Endothelial cell of umbilical vein (primary cell): ENCODE measurements at regions not wholly inside any gene's neighbourhood (a gene's known extent, or its start where the extent isn't known, plus 50 kb on each side); places are given as distances from the start of the nearest gene placed in this dataset.

ENCODE experiments used
- BruUV-seq: library from RNA; stranded (reverse); fragments of 400-500 nt; replicated peaks from 2 replicates; lab custom pipeline; 2021; lab: Mats Ljungman, UMichigan
- CTCF ChIA-PET: fragments of 300-600, 350-600 bp; sonication (Branson Sonifier 250); formaldehyde crosslinking; loops from one replicate; lab custom pipeline; 2021; ENCODE audit warnings: antibody characterized with exemption, inconsistent platforms; lab: Charles Lee
- POLR2A ChIA-PET: fragments of 300-600, 350-600 bp; sonication (Branson Sonifier 250); formaldehyde crosslinking; loops from one replicate; lab custom pipeline; 2021; ENCODE audit warnings: antibody characterized with exemption, inconsistent platforms; lab: Charles Lee
- DNase-seq: peaks from one replicate; pipeline ENCODE4 v3.0.0-alpha.2; 2011; ENCODE audit warnings: low read depth, low spot score
- FAIRE-seq: peaks from 2 replicates; lab custom pipeline; 2011; peaks lifted over from hg19 to GRCh38; lab: Jason Lieb, UNC
- H2AFZ ChIP-seq: 2 replicates; pipeline ENCODE4 v1.6.0; 2012; ENCODE audit warnings: low read depth, low read length, control low read depth, inconsistent platforms
- H3K27ac ChIP-seq: 2 replicates; pipeline ENCODE4 v1.5.1; 2011; ENCODE audit warnings: low read depth, mild to moderate bottlenecking, control low read depth, low read length, moderate library complexity; ENCODE audit not compliant: insufficient read depth
- H3K27me3 ChIP-seq, 2 experiments: 2 replicates each; pipeline versions ENCODE4 v1.6.0 to v1.6.1; 2011; ENCODE audit warnings: low read length in 2 of 2, mixed read lengths in 1 of 2; ENCODE audit not compliant: control insufficient read depth in 2 of 2, insufficient read depth in 2 of 2
- H3K36me3 ChIP-seq, 2 experiments: 2 replicates in 1 of 2; 3 replicates in 1 of 2; pipeline ENCODE4 v1.5.1; 2011; ENCODE audit warnings: low read length in 2 of 2, mild to moderate bottlenecking in 1 of 2, moderate library complexity in 1 of 2; ENCODE audit not compliant: control insufficient read depth in 2 of 2, insufficient read depth in 2 of 2; ENCODE audit errors: extremely low read depth in 1 of 2
- H3K4me1 ChIP-seq: 3 replicates; pipeline ENCODE4 v1.5.1; 2011; ENCODE audit warnings: mild to moderate bottlenecking, low read length; ENCODE audit not compliant: control insufficient read depth, insufficient read depth; ENCODE audit errors: extremely low read depth
- H3K4me2 ChIP-seq: 2 replicates; pipeline ENCODE4 v1.6.1; 2011; ENCODE audit warnings: low read length, control low read depth, mixed read lengths; ENCODE audit not compliant: insufficient read depth
- H3K4me3 ChIP-seq, 3 experiments: fragments of 200-600 bp in 1 of 3; sonication (generic), shearing (Covaris generic) in 1 of 3; replicated peaks in 1 of 3; 2 replicates each; pipeline ENCODE4 v1.5.1; 2011 to 2016; ENCODE audit warnings: control low read depth in 3 of 3, low read length in 3 of 3, mild to moderate bottlenecking in 2 of 3, inconsistent platforms in 1 of 3, low read depth in 1 of 3, moderate library complexity in 1 of 3; ENCODE audit not compliant: insufficient read depth in 1 of 3
- H3K79me2 ChIP-seq: 2 replicates; pipeline ENCODE4 v1.6.0; 2012; ENCODE audit warnings: low read length, inconsistent platforms; ENCODE audit not compliant: control insufficient read depth, insufficient read depth
- H3K9ac ChIP-seq: replicated peaks from 2 replicates; pipeline ENCODE3; 2011; ENCODE audit warnings: low read length, control low read depth; ENCODE audit not compliant: insufficient read depth; ENCODE audit errors: extremely low read depth
- H3K9me1 ChIP-seq: replicated peaks from 3 replicates; pipeline ENCODE4 v1.6.0; 2011; ENCODE audit warnings: mild to moderate bottlenecking, low read length; ENCODE audit not compliant: control insufficient read depth, insufficient read depth; ENCODE audit errors: extremely low read depth
- H3K9me3 ChIP-seq: replicated peaks from 2 replicates; pipeline ENCODE4 v1.5.1; 2012; ENCODE audit warnings: low read length, inconsistent platforms; ENCODE audit not compliant: control insufficient read depth, insufficient read depth
- H4K20me1 ChIP-seq: replicated peaks from 2 replicates; pipeline ENCODE3; 2011; ENCODE audit warnings: mild to moderate bottlenecking, low read length; ENCODE audit not compliant: control insufficient read depth, insufficient read depth; ENCODE audit errors: extremely low read depth
- EZH2 ChIP-seq: IDR thresholded peaks from 2 replicates; pipeline ENCODE4 v1.6.1; 2012; ENCODE audit warnings: borderline replicate concordance, low read depth, mild to moderate bottlenecking, moderate library complexity, low read length, inconsistent platforms; ENCODE audit not compliant: severe bottlenecking
- FOS ChIP-seq: IDR thresholded peaks from 2 replicates; pipeline ENCODE4 v1.6.1; 2011; ENCODE audit warnings: mild to moderate bottlenecking, low read length, moderate library complexity, borderline replicate concordance; ENCODE audit not compliant: insufficient read depth
- GATA2 ChIP-seq: IDR thresholded peaks from 2 replicates; pipeline ENCODE4 v1.7.0; 2011; ENCODE audit warnings: low read depth, mild to moderate bottlenecking, moderate library complexity, mixed read lengths, low read length; ENCODE audit not compliant: insufficient read length, insufficient read depth
- MYC ChIP-seq: IDR thresholded peaks from one replicate; pipeline ENCODE4 v1.6.1; 2011; ENCODE audit warnings: mild to moderate bottlenecking, low read depth, low read length
- POLR2AphosphoS5 ChIP-seq: IDR thresholded peaks from 2 replicates; pipeline ENCODE4 v1.6.1; 2012; ENCODE audit warnings: low read depth, mild to moderate bottlenecking, control low read depth, low read length, moderate library complexity; ENCODE audit not compliant: insufficient read depth
- dilution Hi-C: fragments of 300-500 bp; cut with MboI; formaldehyde crosslinking; loops from one replicate; pipeline ENCODE4 v1.15.0; 2019; ENCODE audit warnings: low sequenced_read_pairs; ENCODE audit not compliant: extremely low pct_ligation_motif_present
- intact Hi-C: fragments of 100-400 bp; cut with micrococcal nuclease; formaldehyde crosslinking; loops from one replicate; pipeline ENCODE4 v1.10.0; 2022
- TF ChIP-seq, protein P1 (sequence below), 2 donors: IDR thresholded peaks; 1 replicate in 1 of 2; 2 replicates in 1 of 2; pipeline ENCODE4 v1.5.1; 2011; ENCODE audit warnings: low read length in 2 of 2, mild to moderate bottlenecking in 2 of 2, moderate library complexity in 2 of 2, control low read depth in 1 of 2, inconsistent platforms in 1 of 2, low read depth in 1 of 2; ENCODE audit not compliant: insufficient read depth in 1 of 2; ENCODE audit errors: extremely low read depth in 1 of 2
- TF ChIP-seq, protein P2 (sequence below): IDR thresholded peaks from 2 replicates; pipeline ENCODE4 v1.6.1; 2011; ENCODE audit not compliant: insufficient read depth, insufficient read length

DNA sequence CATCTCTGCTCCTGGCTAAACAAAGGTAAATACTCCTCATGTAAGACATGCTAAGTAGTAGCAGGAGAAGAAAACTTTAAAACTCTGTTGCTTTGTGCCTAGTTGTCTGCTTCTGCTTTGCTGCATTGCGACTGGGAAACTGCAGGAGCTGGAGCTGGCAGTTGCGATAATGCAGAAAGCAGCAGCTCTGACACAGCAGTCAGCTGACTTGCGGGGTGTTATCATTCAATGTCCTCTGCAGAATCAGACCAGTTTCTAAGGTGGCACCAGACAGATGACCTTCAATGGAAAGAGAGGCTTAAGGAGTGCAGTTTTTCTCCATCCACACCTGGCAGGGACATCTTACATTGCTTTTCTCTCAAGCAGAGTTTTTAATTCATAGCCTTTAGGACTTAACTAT, 69.9 kb upstream of the SOX4 start:
- H3K79me2 ChIP-seq = no peaks in the 10 kb centered on the region
- H3K9me3 ChIP-seq = no peaks in the 10 kb centered on the region
- H3K4me3 ChIP-seq = no peak overlapping the region
- TF ChIP-seq MYC (no peak), GATA2 (no peak), POLR2AphosphoS5 (no peak), FOS (no peak), EZH2 (no peak)
- TF ChIP-seq, protein P1, sequence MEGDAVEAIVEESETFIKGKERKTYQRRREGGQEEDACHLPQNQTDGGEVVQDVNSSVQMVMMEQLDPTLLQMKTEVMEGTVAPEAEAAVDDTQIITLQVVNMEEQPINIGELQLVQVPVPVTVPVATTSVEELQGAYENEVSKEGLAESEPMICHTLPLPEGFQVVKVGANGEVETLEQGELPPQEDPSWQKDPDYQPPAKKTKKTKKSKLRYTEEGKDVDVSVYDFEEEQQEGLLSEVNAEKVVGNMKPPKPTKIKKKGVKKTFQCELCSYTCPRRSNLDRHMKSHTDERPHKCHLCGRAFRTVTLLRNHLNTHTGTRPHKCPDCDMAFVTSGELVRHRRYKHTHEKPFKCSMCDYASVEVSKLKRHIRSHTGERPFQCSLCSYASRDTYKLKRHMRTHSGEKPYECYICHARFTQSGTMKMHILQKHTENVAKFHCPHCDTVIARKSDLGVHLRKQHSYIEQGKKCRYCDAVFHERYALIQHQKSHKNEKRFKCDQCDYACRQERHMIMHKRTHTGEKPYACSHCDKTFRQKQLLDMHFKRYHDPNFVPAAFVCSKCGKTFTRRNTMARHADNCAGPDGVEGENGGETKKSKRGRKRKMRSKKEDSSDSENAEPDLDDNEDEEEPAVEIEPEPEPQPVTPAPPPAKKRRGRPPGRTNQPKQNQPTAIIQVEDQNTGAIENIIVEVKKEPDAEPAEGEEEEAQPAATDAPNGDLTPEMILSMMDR (IDR thresholded peaks at IDR 0.05; ENCODE audit: extremely low read depth in 1 of 2, insufficient read depth in 1 of 2, low read depth in 1 of 2, low read length in 2 of 2) = no peak
- TF ChIP-seq, protein P2, sequence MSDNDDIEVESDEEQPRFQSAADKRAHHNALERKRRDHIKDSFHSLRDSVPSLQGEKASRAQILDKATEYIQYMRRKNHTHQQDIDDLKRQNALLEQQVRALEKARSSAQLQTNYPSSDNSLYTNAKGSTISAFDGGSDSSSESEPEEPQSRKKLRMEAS = no peak
- H2AFZ ChIP-seq = no peak overlapping the region
- FAIRE-seq = no peak
- H3K36me3 ChIP-seq = no peaks in the 10 kb centered on the region
- no TSS peak for BruUV-seq
- ChIA-PET POLR2A (no interaction called here), CTCF (no interaction called here)
- intact Hi-C loops (no loop called here), dilution Hi-C loops (no loop called here)
- H3K27me3 ChIP-seq = peaks cover 0 to 4% of the 10 kb centered on the region in 2 experiments
- no peak for DNase-seq
- H4K20me1 ChIP-seq = no peaks in the 10 kb centered on the region
- no peak overlapping the region for H3K9ac ChIP-seq
- H3K4me1 ChIP-seq = no peaks in the 10 kb centered on the region
- no peak overlapping the region for H3K4me2 ChIP-seq
- no peaks in the 10 kb centered on the region for H3K9me1 ChIP-seq
- no peak overlapping the region for H3K27ac ChIP-seq
